HG03280 (cell line): ENCODE measurements at regions not wholly inside any gene's neighbourhood (a gene's known extent, or its start where the extent isn't known, plus 50 kb on each side); places are given as distances from the start of the nearest gene placed in this dataset.

Experiments used
- ATAC-seq: cut with Tn5 transposase; IDR thresholded peaks from one replicate; pipeline ENCODE4 v1.9.1; 2021; ENCODE audit warnings: mild to moderate bottlenecking, moderate library complexity; ENCODE audit not compliant: unreplicated experiment

DNA sequence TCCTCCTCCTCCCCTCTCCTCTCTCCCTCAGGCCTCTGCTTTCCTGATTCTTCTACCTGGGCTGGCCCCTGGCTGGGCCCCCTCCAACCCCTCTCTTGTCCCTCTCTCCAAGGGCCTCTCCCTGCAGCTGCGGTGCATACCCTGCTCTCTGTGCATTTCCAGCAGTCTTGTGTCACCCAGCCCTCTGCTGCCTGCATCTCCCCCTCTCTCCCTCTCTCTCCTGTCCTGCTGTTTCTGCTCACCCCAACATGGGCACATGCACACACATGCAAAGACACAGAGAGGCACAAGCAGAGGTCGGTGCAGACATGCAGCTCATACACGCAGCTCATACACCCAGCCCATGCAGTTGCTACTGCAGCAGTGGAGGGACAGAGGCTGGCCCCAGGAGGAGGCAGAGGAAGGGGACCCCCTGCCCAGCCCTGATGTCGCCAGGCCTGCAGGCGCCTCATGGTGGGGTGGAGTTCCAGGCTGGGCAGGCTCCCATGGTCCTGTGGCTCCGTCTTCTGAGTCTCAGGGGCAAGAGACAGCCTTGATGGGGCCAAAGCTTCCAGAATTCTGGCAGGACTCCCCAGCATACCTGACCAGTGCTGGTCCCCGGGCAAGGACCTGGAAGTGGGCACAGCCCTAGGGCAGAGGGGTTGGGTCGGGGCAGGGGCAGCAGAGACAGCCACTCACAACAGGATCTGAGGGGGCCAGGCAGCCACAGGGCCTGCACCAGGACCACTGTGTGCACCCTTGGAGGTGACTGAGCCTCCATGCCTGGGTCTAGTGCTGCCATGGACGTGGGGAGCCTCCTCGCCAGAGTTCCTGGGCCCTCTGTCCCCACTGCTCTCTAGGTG lies 216.9 kb downstream of the C9orf50 start:
- ATAC-seq: no peak

DNA sequence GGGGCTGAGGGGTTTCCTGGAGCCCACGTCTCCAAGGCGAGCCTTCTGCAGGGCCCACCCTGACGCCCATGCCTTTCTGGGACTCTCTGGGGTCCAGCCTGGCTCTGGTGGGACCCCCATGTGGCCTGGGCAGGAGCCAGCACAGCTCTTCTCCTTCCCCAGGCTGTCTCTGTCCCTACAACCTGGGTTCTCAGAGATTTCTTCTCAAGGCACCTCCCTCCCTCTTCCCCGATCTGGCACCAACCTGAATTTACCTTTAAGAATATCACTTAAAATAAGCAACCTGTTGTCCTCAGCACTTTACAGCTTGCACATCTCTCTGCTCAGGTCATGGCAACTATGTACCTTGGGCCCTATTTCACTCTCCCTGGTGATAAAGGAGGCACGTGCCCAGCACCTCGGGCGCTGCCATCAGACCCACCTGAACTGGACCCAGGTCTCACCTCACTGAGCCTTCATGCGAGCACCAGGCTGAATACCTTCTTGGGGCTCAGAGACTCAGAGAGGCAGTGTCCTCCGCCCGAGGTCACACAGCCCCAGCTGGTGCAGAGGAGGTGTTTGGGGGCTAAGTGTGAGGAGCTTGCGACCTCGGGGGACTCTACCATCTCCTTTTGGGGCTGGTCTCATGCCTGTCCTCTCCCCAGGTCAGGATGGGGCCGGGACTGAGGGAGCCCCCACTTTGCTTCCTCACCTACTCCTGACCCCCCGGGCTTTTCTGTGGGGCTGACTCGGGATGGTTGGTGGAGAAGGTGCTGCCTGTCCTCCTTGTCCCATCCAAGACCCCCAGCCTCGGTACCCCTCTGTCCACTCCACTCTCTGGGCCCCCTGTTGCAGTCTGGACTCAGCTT lies 217.7 kb downstream of the C9orf50 start:
- no peak for ATAC-seq

DNA sequence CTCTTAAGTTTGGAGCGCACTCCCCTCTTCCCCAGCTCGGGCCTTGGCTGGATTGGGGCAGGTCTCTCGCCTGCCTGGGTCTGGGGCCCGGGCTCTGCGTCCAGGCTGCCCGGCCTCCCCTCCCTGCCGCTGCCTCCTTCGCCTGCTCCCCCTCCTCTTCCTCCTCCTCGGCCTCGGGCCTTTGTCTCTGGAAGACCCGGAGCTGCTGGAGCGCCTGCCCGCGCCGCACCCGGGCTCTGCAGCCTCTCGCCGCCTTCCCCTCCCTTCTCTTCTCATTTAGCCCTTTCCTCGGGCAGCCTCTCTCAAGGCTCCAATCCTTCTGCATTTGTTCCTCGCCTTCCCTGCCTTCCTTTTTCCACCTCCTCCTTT lies 218.5 kb downstream of the C9orf50 start:
- no peak for ATAC-seq

GRCh38 chr9:129401623-129402370 lies 219.1 kb downstream of the C9orf50 start:
- ATAC-seq: no peak

DNA sequence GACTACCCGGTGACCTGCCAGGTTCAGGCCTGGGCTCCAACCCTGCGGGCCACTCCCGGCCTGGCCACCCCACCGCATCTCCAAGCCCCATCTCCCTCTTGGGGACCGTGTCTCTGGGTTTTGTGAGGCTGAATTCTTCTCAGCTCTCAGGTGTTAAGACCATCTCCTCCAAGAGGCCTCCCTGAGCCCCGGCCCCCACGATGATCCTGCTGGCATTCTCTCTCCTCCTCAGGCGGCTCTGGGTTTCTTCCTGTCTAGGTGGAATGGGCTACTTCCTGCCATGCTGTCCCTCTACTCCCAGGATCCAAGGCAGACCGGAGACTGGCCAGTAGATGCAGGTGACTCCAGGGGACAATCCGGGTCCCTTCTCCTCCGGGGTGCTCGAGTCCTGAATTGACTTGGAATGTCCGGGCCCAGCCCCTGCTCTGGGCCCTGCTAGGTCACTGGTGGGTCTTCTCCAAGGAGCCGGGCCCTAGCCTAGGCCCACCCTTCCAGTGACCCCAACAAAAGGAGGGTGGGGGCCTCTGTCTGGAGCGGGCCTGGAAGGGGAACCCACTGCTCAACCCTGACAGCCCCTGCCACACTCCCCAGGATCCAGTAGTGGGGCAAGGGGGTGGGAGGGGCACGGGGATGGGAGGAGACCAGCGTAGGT lies 219.8 kb downstream of the C9orf50 start:
- ATAC-seq: no peak

GRCh38 chr9:129400001-129400970 lies 220.6 kb downstream of the C9orf50 start:
- ATAC-seq: no peak

GRCh38 chr9:129399634-129399990 lies 221.3 kb downstream of the C9orf50 start:
- no peak for ATAC-seq

- no peak for ATAC-seq
These were observed 221.0 kb upstream of the IER5L start for GRCh38 chr9:129398961-129399633.

DNA sequence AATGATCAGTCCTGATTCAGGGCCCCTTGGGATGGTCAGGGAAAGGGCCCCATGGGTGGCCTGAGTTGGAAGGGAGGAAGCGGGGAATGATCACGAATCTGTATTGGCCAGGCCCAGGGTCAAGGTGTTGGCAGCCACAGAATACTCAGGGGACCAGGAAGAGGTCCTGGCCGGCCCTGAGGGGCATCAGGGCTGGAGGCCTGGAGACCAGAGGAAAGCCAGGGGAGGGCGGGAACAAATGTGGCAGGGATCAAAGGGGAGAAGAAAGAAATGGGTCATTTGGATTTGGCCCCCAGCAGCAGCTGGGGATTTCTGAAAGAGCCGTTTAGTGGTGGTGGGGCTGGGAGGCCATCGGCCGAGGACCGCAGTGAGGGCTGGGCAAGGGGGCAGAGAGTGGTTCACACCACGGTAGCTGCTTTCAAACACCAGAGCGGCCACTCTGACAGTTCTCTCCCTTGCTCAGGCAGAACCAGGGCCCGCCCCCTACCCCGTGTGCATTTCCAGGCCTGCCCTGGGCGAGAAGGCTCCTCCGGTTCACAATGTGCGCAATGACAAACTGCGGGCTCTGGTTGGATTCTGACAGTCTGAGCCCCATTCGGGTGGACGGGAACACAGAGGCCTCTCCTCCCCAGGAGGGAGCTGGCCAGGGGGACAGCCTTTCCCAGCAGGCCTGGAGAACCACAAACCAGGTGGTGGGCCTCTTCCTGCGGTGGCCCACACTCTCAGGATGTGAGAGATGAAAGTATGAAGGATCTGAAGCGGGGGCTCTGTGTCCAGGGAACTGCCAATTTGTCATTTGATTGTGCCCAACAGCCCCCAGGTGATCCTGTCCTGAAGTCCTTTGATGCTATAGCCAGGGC lies 220.3 kb upstream of the IER5L start:
- ATAC-seq: no peak

DNA sequence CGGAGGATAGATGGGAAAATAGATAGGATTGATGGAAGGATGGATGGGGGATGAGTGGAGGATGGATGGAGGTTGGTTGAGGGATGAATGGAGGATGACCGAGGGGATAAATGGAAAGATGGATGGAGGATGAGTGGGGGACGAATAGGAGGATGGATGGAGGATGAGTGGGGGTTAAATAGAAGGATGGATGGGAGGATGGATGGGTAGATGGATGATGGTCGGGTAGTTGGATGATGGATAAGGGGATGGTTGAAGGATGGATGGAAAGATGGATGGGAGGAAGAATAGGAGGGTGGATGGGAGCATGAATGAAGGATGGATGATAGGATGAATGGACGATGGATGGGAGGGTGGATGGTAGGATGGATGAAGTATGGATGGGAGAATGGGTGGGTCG lies 219.3 kb upstream of the IER5L start:
- ATAC-seq: no peak

DNA sequence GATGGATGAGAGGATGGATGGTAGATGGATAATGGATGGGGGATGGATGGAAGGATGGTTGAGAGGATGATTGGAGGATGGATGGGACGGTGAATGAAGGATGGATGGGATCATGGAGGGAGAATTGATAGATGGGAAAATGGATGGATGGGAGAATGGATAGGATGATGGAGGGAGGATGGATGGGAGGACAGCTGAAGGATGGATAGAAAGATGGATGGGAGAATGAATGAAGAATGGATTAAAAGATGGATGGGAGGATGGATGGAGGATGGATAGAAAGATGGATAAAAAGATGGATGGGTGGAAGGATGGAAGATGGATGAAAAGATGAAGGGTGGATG lies 218.3 kb upstream of the IER5L start:
- ATAC-seq: no peak

- ATAC-seq: no peak
These were observed 217.7 kb upstream of the IER5L start for GRCh38 chr9:129395633-129396364.

DNA sequence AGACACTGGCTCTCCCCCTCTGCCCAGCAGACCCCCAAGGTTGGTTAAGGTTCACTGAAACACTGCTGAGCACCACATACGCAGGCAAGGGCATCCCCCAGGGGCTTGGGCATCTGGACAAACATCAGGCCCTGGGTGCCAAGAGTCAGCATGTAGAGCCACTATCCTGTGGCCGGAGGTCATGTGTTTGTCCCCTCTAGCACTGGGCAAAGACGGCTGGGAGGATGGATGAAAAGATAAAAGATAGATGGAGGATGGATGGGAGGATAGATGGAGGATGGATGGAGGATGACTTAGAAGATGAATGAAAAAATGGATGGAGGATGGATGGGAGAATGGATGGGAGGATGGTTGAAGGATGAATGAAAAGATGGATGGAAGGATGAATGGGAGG lies 216.8 kb upstream of the IER5L start:
- ATAC-seq: no peak

DNA sequence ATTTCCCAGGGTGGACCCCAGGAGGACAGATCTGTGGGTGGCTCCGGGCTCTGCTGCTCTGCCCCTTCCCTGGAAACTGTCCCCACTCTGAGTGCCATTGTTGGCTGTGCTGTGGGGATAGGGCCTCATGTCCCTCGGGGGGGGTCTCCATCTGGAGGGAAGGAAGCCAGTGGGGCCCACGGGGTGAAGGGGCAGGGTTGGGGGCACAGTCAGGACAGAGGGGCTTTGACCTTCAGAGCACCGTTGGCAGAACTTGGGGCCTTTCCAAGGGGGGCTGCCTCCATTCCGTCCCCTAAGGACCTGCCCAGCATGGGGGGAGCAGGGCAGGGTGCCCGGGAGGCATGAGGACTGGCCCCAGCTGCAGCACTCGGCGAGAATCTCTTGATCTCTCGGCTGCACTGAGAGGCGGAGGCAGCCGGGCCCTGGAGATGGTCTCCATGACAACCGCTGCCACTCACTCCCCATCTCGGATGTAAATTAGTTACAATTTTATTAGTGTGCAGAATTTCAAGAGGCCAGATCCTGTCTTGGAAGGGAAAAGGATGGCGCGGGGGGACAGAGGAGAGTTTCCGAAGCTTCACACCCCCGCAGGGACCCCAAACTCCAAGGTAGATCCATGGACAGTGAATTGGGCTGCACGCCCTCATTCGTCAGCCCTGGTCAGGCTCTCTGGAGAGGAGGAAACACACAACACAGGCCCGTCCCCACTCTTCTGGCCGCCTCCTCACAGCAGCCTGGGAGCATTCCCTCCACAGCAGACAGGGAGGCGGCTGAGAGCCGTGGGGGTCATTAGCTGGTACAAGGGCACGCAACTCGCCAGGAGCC lies 216.2 kb upstream of the IER5L start:
- no peak for ATAC-seq

DNA sequence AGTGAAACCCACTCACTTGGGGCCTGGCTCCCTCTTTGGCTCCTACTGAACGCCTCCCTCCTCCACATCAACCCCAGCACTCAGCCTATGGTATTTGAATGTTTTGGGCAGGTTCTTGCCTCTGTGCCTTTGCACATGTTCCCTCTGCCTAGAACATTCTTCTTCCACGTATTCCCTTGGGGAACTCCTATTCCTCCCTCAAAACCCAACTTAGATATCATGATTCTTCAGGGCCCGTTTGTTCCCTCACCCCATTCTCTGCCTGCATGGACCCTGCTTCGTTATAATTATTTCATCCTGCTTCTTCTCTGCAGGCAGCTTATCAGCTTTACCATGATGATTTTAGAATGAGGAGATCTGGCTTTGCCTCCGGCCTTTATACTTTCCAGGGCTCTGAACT lies 215.0 kb upstream of the IER5L start:
- ATAC-seq: no peak

DNA sequence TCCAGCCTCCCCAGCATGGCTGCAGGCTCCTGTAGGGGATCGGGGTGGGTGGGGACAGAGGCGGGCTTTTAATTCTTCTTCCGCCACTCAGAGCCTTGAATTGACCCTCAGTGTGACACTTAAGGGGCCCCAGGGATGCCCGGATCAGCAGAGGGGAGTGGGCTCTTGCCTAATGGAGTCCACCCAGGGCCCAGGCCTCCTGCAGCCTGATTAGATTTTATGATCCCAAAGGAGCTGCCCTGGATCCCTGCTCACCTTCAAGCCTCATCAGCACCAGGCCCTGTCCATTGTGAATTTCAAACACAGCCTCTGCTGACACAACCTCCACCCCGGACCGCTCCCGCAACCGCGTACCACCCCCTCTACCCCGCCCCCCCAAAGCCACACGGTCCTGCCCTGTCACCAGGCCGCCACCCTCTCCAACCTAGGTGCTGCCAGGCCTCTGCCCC lies 214.1 kb upstream of the IER5L start:
- no peak for ATAC-seq

GRCh38 chr9:129391221-129391661 lies 213.2 kb upstream of the IER5L start:
- ATAC-seq: no peak
